Spleen (tissue), 7 donors: ENCODE measurements at regions not wholly inside any gene's neighbourhood (a gene's known extent, or its start where the extent isn't known, plus 50 kb on each side); places are given as distances from the start of the nearest gene placed in this dataset.

Experiments used
- POLR2A ChIP-seq, 3 donors: fragments of 450-650 bp; IDR thresholded peaks; one replicate each; pipeline ENCODE4 v1.5.1; 2017; ENCODE audit warnings: antibody characterized with exemption in 3 of 3, mild to moderate bottlenecking in 1 of 3
- TF ChIP-seq, protein P1 (sequence below), 11 experiments: fragments of 200-600 bp in 7 of 11; fragments of 450-650 bp in 4 of 11; sonication (generic) in 4 of 11; IDR thresholded peaks in 8 of 11; conservative IDR thresholded peaks in 3 of 11; 1 replicate in 7 of 11; 2 replicates in 4 of 11; pipeline versions ENCODE4 v1.4.0 to v1.8.0; 2016 to 2021; ENCODE audit warnings: antibody characterized with exemption in 11 of 11, inconsistent platforms in 4 of 11, mild to moderate bottlenecking in 1 of 11
- donor health status: DM: no; HTN: no; CAD: no; lungs with moderate emphysema.
- donor health status: DM: no; HTN: no; CAD: no.
- donor health status: DM: no; HTN: no; CAD: no.

DNA sequence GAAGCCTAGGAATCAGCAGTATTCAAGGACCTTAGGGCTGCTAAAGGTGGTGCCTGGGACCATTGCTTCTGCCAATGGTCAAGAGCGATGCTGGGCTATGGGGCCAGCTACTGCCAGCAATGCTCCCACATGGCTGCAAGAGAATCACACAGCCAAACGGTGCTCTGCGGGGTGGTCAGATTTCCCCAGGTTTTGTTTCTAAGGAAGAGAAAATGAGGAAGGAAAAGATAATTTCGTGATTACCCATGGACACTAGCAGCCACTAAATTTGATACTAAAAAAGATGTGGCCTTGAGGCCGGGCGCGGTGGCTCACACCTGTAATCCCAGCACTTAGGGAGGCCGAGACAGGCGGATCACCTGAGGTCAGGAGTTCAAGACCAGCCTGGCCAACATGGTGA lies 83.0 kb downstream of the LYZL2 start:
- TF ChIP-seq, protein P1, sequence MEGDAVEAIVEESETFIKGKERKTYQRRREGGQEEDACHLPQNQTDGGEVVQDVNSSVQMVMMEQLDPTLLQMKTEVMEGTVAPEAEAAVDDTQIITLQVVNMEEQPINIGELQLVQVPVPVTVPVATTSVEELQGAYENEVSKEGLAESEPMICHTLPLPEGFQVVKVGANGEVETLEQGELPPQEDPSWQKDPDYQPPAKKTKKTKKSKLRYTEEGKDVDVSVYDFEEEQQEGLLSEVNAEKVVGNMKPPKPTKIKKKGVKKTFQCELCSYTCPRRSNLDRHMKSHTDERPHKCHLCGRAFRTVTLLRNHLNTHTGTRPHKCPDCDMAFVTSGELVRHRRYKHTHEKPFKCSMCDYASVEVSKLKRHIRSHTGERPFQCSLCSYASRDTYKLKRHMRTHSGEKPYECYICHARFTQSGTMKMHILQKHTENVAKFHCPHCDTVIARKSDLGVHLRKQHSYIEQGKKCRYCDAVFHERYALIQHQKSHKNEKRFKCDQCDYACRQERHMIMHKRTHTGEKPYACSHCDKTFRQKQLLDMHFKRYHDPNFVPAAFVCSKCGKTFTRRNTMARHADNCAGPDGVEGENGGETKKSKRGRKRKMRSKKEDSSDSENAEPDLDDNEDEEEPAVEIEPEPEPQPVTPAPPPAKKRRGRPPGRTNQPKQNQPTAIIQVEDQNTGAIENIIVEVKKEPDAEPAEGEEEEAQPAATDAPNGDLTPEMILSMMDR (IDR thresholded peaks at IDR 0.05 in 8 of 11, conservative IDR thresholded peaks at IDR 0.05 in 3 of 11), result no peak
- no peak for TF ChIP-seq POLR2A (IDR thresholded peaks at IDR 0.05)
